Left forelimb (tissue), 1 donor: ENCODE measurements at regions not wholly inside any gene's neighbourhood (a gene's known extent, or its start where the extent isn't known, plus 50 kb on each side); places are given as distances from the start of the nearest gene placed in this dataset.

ENCODE experiments used
- DNase-seq: peaks from one replicate; pipeline ENCODE4 v3.0.0-alpha.2; 2018; ENCODE audit warnings: low spot score

GRCh38 chr3:104632947-104633346 is 733.8 kb upstream of the ALCAM start:
- DNase-seq: no peak

DNA sequence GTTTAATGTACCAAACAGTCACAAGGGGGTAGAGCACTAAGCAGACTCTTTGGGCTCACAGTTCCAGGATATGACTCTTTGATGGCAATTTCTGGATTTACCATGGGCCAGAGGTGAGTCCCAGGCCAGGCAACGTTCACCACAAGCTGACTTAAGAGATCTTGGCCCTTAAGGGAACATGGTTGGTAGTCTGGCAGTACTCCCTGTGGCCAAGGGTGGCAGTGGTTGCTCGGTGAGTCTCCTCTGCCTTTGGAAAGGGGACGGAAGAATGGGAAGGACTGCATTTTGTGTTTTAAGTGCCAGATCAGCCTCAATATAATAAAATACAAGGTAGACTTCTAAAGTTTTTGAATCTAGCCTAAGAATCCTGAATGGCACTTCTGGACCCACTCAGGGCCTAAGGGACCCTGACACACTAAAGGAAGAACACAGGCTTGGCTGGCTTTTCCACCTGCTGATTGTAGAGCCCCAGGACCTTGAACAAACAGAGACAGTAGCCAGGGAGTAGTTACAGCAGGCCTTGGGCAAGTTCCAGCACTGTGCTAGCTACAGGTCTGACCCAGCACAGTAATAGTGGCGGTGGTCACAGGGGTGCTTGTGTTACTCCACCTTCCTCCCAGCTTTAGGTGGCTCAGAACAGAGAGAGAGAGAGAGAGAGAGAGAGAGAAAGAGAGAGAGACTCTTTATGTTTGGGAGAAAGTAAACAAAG is 730.7 kb upstream of the ALCAM start:
- DNase-seq: no peak

GRCh38 chr3:104642827-104643226 is 723.9 kb upstream of the ALCAM start:
- DNase-seq: no peak

DNA sequence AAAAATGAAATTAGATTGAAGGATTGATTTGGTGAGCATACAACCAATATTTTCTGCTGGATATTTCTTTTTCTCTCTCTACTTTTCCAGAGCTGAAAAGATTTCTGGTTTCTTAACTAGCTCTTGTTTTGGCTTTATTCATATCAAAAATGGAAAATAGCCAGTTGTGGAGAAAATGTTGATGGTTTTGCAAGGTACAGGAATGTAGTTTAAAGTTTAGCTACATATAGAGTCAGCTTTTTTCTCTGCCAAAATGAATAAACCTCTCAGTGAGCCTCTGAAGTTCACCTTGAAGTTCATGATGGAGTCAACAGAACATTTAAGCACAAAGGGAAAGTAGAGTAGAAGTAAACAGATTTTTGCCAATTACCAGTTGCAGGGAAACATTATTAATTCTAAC is 720.5 kb upstream of the ALCAM start:
- DNase-seq: no peak

DNA sequence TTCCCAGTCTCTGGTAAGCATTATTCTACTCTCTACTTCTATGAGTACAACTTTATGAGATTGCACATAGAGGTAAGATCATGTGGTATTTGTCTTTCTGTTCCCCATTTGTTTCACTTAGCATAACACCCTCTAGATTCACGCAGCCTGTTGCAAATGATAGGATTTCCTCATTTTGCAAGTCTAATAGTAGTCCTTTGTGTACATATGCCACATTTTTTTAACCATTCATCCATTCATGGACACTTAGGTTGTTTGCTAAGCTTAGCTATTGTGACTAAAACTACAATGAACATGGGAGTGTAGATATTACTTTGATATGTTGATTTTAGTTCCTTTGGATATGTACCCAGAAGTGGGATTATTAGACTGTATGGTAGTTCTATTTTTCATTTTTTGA is 717.9 kb upstream of the ALCAM start:
- no peak for DNase-seq

DNA sequence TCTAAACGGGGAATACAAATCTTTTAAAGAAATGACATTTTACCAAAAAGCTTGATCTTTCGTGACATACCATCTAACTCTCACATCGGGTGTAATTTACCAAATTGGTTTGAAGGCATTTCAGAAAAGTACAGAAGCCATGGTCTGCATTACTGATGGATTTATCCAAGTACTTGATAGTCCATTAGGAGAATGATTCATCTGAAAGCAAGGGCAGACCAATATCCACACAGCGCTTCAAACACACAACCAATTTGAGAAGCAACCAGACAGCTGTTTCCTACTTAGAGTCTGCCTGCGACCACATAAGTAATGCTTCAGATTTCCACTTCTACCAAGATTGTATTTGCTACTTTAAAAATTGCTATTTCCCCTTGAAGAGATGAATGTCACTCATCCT is 697.6 kb upstream of the ALCAM start:
- DNase-seq: no peak

DNA sequence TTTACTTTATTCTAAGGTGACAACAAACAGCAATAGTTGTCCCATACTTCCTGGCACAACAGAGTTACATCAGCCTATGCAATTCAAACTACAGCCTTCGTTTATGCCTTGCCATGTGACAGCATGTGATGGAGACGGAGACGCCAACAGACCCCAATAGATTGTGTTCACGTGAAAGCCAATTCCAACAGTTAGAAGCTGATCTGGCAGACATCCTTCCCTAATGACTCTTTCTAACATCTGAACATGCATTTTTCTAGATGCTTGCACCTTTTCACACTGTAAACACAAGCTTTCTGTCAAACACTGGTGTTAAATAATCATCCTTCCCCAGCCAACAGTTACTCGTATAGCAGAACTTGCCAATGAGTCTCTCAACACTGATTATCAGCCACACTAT is 694.4 kb upstream of the ALCAM start:
- DNase-seq: no peak

- no peak for DNase-seq
These were observed 692.7 kb upstream of the ALCAM start for GRCh38 chr3:104673981-104674380.

- DNase-seq: no peak
These were observed 690.5 kb upstream of the ALCAM start for GRCh38 chr3:104676241-104676640.

- DNase-seq: no peak
These were observed 688.8 kb upstream of the ALCAM start for GRCh38 chr3:104677932-104678331.

- no peak for DNase-seq
These were observed 681.2 kb upstream of the ALCAM start for GRCh38 chr3:104685492-104685891.

DNA sequence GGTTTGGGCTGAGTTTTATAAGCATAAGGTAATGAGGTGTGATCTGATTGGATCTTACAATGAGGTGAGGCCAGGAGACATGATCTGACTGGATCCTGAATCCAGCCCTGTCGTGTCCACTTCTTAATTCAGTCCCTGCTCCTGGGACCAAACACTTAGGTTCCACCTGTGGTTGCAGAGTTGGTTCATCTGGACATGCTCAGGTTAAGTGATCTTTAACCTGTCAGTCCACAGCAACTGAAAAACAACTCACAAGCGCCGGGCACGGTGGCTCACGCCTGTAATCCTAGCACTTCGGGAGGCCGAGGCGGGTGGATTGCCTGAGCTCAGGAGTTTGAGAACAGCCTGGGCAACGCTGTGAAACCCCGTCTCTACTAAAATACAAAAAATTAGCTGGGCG is 679.3 kb upstream of the ALCAM start:
- no peak for DNase-seq

DNA sequence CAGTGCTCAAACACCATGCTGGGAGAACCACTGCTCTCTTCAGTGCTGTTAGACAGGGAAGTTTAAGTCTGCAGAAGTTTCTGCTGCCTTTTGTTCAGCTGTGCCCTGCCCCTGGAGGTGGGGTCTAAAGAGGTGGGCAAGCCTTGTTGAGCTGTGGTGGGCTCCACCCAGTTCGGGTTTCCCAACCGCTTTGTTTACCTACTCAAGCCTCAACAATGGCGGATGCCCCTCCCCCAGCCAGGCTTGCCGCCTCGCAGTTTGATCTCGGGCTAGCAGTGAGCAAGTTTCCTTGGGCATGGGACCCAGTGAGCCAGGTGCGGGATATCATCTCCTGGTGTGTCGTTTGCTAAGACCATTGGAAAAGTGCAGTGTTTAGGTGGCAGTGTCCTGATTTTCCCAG is 670.2 kb upstream of the ALCAM start:
- no peak for DNase-seq

DNA sequence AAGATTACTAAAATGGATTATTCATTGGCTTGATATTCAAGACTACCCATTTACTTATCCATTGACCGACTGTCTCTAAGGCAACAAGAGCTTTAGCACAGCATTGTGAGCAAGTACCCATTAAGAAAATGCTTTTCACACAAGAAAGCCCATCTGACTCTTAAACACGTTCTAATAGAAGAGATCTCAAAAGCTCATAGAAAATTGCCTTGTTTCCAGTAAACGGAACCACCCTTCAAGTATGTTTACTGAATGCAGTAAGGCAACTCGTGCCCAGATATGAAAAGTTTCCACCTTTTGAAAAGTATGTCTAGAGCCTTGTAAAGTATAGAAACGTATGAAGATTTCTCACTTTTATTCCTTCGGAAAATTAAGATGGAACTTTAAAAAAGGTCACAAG is 655.3 kb upstream of the ALCAM start:
- no peak for DNase-seq

DNA sequence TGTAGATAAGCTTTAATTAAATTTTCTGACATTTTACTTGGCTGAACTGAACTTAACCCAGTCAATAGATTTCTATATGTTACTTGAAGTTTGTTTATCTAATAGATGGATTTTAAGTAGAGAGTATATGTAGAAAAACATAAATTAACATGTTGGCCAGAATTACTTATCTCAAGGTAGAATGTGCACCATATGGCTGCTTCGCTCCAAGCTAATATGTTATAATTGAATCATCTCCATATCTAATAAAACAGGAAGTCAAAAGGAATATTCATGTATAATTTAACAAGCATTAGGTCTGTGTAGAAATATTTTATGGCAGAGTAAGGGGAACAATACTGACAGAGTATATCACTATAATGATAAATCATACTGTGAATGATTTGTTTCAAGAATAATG is 650.7 kb upstream of the ALCAM start:
- DNase-seq: no peak

GRCh38 chr3:104717828-104718196 is 648.9 kb upstream of the ALCAM start:
- DNase-seq: no peak

- DNase-seq: no peak
These were observed 643.7 kb upstream of the ALCAM start for GRCh38 chr3:104723000-104723399.

DNA sequence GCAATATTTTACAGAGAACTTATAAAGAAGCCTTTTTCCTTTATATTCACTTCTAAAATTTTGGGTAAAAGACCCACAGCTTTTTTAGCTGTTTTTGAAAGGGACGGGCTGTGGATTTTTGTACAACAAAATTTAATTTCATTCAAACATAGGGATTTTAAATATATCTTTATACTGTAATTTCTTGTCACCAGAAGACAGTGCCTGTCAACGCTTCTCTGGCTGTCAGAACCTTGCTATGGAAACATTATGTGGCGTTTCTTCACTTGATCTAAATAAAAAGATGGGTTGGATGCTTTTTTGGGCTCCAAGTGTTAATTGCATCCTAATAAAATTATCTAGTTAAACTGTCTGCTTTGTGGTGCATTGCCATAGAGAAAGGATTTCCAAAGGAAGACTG is 635.6 kb upstream of the ALCAM start:
- no peak for DNase-seq

DNA sequence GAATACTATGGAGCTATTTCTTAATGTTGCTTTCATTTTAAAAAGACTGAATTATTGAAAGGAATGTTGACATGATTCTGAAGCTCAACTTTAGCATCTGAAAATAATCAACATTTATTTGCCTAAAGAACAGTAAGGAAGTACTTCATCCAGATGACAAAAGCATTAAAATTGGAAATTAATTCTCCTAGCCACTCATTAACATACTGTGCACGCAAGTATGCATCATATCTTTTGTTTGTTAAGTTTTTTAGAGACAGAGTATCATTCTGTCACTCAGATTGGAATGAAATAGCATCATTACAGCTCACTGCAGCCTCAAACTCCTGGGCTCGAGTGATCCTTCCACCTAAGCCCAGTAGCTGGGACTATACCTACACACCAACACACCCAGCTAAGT is 632.1 kb upstream of the ALCAM start:
- DNase-seq: no peak

GRCh38 chr3:104735691-104736090 is 631.0 kb upstream of the ALCAM start:
- no peak for DNase-seq

DNA sequence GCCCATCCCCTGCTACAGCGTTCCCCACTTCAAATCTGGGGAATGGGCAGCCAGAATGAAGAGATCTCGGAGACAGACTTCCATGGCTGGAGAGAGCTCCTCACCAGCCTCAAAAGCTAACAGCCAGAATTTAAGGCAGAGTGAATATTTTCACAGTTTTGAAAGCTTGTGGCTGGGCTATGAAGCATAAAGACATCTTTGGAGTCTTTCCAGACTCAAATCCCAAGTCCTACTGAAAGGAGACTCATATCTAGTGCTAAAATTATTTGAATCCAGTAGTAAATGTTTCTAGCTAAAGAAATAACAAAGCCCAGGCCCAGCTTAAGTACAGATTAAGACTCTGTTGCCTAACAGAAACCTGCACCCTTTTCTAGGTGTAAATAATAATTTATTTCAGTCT is 628.4 kb upstream of the ALCAM start:
- DNase-seq: no peak

DNA sequence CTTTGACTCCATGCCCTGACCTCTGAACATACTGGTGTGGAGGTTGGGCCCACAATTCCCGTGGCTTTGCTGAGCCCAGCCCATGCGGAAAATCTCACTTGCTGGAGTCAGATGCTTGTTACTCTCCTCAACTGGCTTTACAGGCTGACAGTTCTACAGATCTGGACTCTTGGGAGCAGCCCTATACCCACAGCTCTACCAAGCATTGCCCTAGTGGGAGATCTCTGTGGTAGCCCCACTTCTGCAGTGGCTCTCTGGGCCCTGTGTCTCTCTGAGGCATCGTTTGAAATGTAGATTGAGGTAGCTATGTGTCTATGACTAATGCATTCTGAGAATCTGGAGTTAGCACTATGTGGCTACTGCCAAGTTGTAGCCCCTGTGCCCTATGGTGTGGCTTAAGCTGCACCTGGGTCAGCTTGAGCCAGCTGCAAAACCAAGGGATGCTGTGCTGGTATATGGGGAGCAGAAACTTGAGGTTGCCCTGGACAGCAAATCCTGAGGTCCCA is 625.8 kb upstream of the ALCAM start:
- no peak for DNase-seq

DNA sequence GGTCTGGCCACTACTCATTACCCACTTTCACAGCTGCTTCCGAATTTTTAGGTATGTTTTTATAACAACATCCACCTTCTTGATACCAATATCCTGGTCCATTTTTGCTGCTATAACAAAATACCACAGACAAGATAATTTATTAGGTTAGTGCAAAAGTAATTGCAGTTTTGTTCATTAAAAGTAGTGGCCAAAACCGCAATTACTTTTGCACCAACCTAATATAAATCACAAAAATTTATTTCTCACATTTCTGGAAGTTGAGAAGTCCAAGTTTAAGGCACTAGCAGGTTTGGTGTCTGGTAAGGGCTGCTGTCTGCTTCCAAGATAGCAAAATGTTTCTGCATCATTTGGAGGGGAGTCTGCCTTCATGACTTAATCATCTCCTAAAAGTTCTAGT is 624.7 kb upstream of the ALCAM start:
- DNase-seq: no peak

GRCh38 chr3:104745313-104745712 is 621.4 kb upstream of the ALCAM start:
- DNase-seq: no peak

DNA sequence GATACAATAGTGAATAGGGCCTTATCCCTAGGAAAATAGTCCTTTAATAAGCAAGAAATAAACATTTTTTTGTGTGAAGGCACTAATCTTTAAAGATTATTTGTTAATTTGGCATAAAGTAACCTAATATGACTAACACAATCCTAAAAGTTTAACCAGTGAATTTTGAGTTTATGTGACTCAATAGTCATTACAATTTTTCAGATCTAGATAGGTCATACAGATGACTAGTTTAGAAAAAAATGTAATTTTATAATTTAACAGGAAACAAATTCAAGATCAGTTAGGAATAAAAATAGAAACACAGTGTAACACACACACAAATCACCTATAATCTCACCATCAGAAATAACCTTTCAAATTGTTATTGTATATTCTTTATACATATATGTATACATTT is 620.7 kb upstream of the ALCAM start:
- DNase-seq: no peak
